ENCODE measurements at regions not wholly inside any gene's neighbourhood (a gene's known extent, or its start where the extent isn't known, plus 50 kb on each side); places are given as distances from the start of the nearest gene placed in this dataset.
"Not testable (repeated sequence)": the region's sequence is repeated elsewhere in the genome, so short reads cannot be mapped to it uniquely, and the experiment has no call there.

DNA sequence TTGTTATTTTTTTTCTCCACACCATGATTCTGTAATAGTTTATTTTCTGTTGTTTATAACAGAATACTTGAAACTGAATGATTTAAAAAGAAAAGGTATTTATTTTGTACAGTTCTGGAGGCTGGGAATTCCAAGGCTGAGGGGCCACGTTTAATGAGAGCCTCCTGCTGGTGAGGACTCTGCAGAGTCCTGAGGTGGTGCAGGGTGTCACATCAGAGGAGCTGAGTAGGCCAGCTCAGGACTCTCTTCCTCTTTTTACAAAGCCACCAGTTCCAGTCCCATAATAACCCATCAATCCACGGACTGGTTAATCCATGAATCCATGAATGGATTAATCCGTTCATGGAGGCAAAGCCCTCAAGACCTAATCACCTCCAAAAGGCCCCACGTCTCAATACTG lies 71.6 kb downstream of the TFAP2A start:
- DNase-seq: no peak

DNA sequence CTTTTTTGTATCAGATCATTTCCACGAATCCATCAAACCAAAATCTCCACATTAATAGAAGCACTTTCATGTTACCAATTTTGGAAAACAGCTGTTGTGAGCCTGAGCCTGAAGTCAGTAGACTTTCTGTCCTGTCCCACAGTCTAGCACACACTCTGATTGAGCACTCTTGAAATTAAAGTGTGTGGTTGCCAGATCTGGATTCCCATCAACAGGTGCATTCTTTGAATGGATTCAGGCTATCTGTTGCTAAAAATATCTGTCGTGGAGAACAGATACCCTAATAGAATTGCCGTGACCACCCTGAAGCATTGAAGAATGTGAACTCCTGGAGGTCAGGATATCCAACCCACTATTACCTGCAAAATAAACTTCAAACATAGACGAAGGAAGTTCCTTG lies 73.3 kb downstream of the TFAP2A start:
- DNase-seq: no peak

DNA sequence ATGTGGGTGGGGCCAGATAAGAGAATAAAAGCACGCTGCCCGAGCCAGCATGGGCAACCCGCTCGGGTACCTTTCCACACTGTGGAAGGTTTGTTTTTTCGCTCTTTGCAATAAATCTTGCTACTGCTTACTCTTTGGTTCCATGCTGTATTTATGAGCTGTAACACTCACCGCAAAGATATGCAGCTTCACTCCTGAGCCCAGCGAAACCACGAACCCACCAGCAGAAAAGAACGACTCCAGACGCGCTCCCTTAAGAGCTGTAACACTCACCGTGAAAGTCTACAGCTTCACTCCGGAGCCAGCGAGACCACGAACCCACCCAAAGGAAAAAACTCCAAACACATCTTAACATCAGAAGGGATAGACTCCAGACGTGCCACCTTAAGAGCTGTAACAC lies 76.7 kb downstream of the TFAP2A start:
- no peak for DNase-seq

DNA sequence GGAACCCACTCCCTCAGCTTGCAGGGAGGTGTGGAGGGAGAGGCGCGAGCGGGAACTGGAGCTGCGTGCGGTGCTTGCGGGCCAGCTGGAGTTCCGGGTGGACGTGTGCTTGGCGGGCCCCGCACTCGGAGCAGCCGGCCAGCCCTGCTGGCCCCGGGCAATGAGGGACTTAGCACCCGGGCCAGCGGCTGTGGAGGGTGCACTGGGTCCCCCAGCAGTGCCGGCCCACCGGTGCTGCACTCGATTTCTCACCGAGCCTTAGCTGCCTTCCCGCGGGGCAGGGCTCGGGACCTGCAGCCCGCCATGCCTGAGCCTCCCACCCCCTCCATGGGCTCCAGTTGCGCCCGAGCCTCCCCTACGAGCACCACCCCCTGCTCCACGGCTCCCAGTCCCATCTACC lies 77.5 kb downstream of the TFAP2A start:
- not testable (repeated sequence) for DNase-seq

DNA sequence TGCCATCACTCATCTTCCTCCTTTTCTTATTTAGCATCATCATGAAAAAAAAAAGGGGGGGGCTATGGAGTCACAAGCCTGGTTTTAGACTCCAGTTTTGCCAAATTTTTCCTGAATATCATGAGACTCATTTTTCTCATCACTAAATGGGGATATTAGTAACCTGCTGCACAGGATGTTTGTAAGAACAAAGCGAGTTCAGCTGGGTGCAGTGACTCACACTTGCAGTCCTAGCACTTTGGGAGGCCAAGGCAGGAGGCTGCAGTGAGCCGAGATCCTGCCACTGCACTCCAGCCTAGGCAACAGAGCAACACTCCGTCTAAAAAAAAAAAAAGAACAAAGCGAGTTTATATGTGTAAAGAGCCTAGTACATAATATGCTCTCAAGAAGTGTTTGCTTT lies 82.8 kb downstream of the TFAP2A start:
- DNase-seq: no peak

DNA sequence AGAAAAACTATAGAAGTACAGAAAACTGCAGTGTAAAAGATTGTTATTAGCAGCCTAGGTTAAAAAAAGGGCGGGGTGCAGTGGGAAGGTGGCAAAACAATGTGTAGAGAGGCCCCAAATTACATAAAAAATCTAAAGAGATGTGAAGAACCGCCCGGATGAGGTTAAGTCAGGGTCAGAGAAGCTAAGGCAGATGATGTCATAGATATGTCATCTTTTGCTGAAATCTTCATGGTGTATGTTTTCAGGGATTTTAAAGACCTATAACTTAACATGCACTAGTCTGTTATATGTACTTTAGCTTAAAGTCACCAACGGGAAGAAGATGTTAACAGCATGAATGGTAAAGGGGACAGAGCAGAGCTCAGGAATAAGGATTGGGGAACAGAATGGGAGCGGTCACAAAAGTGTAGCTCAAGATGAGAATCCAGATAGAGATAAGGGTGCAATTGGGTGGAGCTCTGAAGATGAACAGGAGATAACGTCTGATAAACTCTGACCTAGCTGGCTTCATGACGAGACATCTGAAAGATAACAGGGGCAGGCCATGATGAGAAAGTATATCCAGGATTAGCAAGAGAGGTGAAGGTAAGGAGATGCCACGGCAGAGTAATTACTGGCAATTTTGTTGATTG lies 83.4 kb downstream of the TFAP2A start:
- DNase-seq: no peak

DNA sequence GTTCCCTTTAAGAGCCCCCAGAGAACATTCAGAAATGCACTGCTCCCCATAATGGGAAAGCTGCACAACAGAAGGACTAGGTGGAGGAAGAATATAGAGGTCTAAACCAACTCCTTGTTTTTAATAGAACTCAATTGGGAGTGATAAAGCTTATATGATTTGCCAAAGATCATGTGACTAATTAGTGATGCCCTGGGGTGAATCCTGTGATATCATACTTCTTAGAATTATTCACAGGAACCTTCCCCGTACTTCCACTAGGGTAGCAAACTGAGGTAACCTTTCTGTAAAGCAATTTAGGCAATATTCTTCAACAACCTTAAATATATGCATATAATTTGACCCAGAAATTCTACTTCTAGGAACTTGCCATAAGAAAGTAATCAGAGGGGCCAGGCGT lies 84.4 kb downstream of the TFAP2A start:
- no peak for DNase-seq

DNA sequence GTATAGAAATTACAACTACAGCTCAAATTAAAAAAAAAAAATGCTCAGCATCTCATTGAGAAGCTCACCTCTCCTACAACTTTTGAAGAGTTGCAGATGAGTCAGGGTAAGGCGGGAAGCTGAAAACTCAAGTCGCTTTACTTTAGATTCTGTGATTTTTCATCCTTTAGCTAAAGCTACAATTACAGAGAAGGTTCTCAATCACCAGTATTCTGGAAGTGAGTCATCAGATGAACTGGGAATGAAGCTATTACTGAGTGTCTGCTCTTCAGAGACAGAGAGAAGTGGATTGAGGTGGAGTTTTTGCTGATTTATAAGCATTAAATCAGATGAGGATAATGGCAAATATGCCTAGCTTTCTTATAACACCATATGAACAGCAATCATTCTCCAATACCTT lies 91.9 kb downstream of the TFAP2A start:
- DNase-seq: no peak

DNA sequence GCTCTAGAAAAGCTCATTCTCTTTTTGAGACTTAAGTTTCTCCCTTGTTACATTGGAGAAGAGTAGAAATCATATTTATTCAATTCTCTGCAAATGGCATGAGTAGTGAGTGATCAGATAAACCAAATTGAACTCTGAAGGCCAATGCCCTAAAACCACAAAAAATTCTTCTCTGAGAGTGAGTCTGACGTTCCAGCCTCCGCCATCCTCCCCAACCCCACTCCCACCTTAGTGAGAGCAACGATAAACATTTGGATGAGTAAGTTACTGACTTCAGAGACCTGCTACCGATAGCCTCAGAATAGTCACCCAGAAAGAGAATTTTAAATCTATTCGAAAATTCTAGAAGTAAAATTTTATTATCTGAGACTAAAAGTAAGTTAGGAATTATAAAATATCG lies 94.6 kb downstream of the TFAP2A start:
- no peak for DNase-seq

DNA sequence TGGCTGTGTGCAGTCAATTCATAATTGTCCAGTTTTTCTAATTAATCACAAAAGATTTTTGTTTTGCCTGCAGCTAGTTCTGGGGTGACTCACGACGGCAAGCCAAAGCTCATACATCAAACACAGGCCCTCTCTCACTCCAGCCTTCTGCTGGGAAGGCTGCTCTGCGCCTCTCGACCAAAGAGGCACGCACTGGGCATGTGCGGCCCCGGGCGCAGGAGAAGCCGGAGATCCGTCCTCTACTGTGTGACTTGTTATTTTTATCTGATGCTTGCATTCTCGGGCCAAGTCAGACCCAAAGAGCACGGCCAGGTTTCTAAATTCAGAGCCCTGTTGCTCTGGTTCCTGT lies 98.5 kb downstream of the TFAP2A start:
- DNase-seq: no peak

DNA sequence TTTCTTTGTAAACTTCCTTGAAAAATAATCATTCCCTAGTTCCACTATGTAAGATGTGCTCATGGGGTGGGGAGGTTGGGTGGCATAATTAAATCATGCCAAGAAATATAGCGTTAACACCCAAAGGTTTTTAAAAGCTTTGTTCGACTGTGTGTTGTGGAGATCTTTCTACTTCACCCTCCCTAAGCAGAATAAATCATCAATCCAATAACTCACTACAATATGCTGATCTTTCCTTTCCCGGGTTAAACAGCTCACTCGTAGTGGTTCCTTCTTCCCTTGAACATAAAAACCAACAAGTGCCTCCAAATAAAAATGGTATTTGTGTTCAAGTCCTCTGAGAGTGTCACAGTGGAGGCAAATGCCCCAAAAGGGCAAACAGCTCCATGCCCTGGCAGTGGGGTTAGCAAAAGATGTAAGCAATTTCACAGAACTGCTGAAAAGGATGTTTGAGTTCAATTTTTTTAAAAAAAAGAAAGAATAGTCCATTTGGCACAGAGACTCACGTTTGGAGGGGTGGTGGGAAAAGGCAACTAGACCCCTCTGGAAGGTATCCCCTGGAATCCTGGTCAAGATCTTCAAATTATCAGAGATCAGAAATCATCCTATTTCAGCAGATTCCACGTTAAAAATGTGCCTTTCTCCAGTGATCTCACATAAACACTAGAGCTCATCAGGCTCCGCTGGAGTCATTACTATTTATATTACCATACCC lies 99.1 kb downstream of the TFAP2A start:
- no peak for DNase-seq

DNA sequence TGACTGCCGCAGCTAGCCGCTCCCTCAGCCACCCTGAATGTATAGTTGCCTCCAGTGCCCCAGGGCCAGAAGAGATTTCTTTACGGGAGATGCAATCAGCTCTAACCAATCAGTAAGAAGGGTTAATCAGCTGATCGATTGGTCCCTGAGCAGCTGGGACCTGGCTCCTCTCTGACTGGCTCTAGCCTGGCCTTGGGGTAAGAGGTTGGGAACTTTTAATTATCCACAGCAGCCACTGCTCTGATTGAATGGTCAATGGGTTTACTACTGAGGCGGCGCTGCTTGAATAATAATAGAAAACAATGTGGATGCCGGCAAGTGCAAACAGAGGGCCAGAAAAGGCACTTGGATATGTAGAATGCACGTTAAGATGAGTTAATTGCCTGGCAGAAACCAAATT lies 99.8 kb downstream of the TFAP2A start:
- no peak for DNase-seq

DNA sequence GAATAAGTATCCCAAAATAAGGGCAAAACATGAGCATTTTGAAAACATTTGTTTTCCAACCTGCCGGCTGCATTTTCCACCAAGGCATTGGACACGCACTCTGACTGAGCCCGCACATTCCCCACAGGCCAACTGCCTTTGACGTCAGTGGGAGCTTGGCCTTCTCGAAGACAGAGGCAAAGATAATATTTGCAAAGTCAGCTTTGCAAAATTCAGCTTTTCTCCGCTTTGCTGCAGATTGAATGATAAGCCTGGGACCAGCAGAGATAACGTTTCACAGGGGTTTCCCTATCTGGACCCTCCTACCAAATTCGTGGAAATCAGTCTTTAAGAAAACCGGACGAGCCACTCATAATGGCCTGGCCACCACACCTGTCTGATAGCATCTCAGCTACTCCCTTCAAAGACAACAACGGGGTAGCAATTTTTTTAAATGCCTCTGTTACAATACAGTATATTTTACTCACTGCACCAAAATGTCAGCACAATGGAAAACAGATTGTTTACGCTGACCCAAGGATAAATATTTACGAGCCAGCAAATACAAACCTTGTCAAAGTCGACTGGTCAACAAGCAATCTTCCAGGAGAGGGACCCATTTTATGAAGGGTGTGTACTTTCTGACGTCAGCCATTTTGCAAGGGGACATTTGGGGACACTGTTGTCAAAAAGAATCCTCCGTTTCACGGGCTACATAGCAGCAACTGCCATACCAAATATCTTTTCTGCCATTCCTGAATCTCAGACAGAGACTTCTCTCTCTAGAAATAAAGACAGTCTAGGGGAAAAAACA lies 100.5 kb downstream of the TFAP2A start:
- no peak for DNase-seq

DNA sequence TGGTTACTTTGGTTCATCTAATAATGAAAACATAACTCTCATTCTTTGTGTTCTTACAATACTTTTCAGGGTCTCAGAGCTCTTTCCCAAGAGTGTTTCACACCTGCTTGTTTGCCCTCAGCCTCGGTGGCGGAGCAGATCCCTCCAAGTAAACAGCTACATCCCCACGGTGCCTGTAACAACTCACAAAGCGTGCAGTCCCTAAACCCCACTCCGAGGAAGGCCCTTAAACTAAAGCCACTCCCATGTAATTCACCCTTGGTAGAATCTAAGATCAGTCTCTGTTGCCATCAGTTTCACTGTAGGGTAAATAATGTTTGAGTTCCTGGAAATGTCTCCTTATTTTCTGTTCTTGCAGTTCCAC lies 101.1 kb downstream of the TFAP2A start:
- DNase-seq: no peak

DNA sequence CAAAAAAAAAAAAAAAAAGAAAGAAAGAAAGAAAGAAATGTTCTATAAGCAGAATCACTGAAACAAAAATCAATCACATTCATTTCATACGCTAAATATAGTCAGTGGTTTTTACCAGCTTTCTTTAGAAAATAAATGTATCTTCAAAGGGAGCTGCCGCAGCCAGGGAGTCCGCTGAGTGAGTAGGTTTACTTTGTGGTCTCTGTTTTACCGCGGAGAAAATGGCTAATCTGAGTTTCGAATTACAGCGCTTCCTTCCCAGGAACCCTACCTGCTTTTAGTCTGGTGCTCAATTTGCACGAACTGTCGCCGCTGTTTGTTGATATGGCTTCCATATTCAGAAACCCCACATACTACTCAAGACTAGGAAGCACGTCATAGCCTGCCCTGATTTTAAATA lies 102.4 kb downstream of the TFAP2A start:
- DNase-seq: no peak

DNA sequence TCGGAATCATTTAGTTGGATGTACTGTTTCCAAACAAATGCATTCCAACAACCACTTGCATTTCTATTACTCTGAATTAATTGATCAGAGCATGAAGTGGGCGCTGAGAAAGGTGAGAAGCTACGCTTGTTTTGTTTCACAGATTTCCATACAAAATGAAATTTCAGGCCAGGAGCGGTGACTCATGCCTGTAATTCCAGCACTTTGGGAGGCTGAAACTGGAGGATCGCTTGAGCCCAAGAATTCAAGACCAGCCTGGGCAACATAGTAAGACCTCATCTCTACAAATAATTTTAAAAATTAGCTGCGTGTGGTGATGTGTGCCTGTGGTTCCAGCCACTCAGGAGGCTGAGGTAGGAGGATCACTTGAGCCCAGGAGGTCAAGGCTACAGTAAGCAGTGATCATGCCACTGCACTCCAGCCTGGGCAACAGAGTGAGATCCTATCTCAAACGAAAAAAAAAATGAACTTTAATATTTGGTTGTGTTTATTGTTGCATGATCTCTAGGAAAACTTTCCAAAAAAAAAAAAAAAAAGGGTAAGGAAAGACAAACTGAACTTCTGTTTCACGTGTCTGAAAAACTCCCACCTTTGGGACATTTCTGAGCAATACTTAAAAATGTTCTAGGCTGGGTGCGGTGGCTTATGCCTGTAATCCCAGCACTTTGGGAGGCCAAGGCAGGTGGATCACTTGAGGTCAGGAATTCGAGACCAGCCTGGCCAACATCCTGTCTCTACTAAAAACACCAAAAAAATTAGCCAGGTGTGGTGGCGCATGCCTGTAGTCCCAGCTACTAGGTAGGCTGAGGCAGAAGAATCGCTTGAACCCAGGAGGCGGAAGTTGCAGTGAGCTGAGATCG lies 103.1 kb downstream of the TFAP2A start:
- DNase-seq: not testable (repeated sequence)

DNA sequence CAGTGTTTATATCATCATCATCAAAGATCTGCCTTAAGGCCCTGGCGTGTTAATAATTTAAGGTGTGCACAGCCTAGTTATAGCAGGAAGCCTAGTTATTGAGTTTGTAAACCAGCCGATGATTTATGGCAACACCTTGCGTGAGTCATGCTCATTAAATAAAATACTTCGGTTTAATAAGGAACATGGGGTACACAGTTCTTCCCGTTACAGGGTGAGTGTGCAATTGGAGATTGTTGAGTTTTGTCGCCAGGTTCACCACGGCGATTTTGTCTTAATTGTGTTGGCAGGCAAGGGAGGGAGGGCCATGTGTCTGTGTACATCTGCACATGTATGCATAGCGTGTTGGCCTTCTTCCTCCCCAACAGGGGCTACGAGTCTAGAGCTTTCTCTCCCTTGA lies 104.0 kb downstream of the TFAP2A start:
- DNase-seq: no peak

DNA sequence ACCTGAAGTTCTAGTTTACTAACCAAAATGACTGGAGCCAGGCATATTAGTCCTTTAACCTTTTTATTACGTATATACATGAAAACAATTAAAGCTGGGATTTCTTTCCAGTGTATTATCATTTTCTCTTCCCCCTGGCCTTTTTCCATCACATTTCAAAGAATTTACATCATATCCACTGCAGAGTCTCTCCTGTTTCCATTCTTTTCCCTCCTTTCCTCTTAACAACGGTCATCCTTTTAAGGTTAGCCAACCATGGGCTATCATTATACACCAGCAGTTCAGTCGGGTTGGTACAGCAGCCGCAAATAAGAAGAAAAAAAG lies 104.6 kb downstream of the TFAP2A start:
- DNase-seq: no peak

DNA sequence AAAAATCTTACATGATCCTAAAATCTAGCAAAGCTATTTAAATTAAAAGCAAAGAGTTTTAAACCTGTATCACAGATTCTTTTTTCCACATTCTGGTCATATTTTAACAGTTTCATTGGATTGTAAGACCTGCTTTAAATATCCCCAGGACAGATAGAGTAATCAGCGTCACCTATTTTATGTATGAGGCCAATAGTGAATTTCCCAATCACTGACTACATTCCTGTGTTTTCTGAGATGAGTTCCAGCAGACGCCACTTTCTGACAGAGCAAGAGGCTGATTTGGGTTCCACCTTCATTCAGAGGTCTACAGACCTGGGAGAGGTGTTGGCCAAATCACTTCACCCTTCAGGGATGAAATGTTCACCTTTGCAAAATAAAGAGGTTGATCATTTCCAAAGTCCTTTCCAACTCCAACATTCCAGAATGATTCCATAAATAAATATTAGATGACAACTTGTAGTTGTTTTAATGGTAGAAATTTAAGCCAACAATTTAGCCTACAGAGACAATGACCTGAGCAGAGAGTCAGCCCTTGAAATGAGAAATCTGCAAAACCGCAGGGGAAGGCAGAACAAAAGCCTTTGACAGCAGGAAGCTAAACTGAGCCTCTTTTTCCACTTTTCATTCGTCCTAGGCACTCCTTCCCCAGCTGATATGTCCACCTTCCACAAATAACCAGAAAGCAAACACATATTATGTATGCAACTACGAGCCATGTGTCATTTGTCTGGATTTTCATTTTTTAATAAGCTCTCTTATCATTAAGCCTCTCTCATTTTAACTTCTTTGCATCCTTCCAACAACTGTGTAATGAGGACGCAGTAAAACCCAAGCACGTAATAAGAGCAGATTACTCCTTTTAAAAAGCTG lies 105.2 kb downstream of the TFAP2A start:
- DNase-seq: no peak

DNA sequence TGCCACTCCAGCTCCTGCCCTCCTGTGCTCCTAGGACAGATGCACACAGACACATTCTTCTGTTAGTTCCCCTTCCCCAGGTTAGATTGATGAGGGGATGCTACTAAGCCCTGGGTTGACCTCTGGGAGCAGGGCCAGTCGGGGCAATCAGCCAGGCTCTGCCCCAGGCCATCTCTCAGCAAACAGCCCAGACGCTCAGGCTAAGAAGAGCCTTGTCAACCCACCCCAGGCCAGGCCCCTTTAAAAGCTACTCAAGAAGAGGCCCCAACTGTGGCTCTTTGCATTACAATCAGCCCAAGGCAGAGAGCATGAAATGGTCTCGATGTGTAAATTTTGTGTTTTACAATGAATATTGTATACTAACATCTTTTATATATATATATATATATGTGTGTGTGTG lies 107.4 kb downstream of the TFAP2A start:
- no peak for DNase-seq

DNA sequence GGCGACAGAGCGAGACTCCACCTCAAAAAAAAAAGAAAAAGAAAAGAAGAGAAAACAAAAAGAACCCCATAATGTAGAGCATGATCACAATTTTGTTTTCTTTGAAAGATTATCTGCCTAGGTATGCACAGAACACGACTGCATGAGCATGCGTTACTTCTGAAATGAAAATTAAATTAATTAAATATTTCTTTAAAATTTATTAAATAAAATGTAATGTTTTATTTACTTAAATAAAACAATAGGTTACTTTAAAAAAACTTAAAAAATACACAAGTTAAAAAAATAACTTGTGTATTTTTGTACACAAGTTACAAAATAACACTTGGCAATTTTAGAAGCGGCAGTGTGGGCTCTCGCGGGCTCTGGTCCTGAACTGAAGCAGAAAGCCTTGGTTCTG lies 107.8 kb downstream of the TFAP2A start:
- DNase-seq: no peak

DNA sequence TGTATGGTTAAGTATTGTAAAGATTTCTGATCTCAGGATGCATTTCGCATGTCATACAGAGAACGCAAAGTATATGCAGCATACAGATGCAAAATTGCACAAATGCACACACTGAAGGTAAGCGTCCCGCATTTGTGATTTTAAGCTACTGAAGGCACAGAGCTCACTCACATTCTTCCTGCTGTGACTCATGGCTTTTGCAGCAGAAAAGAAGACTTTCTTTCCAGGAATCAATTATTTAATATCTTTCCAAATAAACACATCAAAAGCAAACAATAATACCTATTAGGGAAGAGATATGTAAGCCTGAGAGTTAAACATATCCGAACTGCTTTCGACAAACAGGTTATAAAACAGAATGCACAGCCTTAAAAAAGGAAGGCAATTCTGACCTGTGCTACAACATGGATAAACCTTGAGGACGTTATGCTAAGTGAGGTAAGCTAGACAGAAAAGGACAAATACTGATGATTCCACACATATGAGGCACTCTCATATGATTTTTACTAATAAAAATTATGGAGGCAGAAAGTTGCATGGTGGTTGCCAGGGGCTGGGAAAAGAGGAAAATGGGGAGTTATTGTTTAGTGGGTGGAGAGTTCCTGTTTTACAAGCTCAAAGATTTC lies 109.0 kb downstream of the TFAP2A start:
- DNase-seq: no peak

Measured in NCI-H345 (cell line).